ENCODE measurements at regions not wholly inside any gene's neighbourhood (a gene's known extent, or its start where the extent isn't known, plus 50 kb on each side); places are given as distances from the start of the nearest gene placed in this dataset.

DNA sequence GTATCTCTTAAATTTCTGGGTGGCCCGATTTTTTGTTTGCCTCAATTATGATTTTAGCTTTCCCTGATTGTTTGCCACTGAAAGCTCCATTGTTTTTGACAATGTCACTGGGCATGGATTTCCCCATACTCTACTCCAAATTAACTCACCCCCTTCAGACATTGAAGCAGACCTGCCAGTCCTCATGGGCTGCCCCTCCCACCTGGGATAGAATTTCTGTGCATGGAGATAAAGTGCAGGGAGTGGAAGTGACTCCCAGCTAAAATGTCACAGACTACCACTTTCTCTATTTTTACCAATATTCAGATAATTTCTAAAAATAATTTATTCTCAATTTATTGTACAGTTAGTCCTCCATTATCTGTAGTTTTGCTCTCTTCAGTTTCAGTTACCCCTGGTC, 79.1 kb upstream of the CLPB start:
- TF ChIP-seq, protein P1, sequence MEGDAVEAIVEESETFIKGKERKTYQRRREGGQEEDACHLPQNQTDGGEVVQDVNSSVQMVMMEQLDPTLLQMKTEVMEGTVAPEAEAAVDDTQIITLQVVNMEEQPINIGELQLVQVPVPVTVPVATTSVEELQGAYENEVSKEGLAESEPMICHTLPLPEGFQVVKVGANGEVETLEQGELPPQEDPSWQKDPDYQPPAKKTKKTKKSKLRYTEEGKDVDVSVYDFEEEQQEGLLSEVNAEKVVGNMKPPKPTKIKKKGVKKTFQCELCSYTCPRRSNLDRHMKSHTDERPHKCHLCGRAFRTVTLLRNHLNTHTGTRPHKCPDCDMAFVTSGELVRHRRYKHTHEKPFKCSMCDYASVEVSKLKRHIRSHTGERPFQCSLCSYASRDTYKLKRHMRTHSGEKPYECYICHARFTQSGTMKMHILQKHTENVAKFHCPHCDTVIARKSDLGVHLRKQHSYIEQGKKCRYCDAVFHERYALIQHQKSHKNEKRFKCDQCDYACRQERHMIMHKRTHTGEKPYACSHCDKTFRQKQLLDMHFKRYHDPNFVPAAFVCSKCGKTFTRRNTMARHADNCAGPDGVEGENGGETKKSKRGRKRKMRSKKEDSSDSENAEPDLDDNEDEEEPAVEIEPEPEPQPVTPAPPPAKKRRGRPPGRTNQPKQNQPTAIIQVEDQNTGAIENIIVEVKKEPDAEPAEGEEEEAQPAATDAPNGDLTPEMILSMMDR (IDR thresholded peaks at IDR 0.05), result no peak
- no peak for TF ChIP-seq POLR2A (IDR thresholded peaks at IDR 0.05)

Data from suprapubic skin (tissue), 3 donors.